Astrocyte (in vitro differentiated cells and primary cell): ENCODE measurements at regions not wholly inside any gene's neighbourhood (a gene's known extent, or its start where the extent isn't known, plus 50 kb on each side); places are given as distances from the start of the nearest gene placed in this dataset.

Experiments used
- DNase-seq: peaks from one replicate; pipeline ENCODE4 v3.0.0-alpha.2; 2010; ENCODE audit warnings: low read depth
- FAIRE-seq: peaks from 2 replicates; lab custom pipeline; 2011; peaks lifted over from hg19 to GRCh38; lab: Jason Lieb, UNC
- H2AFZ ChIP-seq: 2 replicates; pipeline ENCODE4 v1.6.0; 2012; ENCODE audit warnings: low read depth, low read length, inconsistent platforms
- H3K27ac ChIP-seq: 2 replicates; pipeline ENCODE4 v1.5.1; 2011; ENCODE audit warnings: low read depth, low read length, inconsistent platforms
- H3K27me3 ChIP-seq: 2 replicates; pipeline ENCODE4 v1.6.0; 2011; ENCODE audit warnings: low read length, inconsistent platforms; ENCODE audit not compliant: insufficient read depth
- H3K36me3 ChIP-seq: 2 replicates; pipeline ENCODE4 v1.5.1; 2011; ENCODE audit warnings: low read length, inconsistent platforms; ENCODE audit not compliant: insufficient read depth
- H3K4me1 ChIP-seq: 2 replicates; pipeline ENCODE4 v1.5.1; 2011; ENCODE audit warnings: low read length, inconsistent platforms; ENCODE audit not compliant: insufficient read depth
- H3K4me2 ChIP-seq: 2 replicates; pipeline ENCODE4 v1.6.0; 2012; ENCODE audit warnings: low read length, inconsistent platforms
- H3K4me3 ChIP-seq: 2 replicates; pipeline ENCODE4 v1.5.1; 2011; ENCODE audit warnings: low read depth, mild to moderate bottlenecking, low read length, inconsistent platforms; ENCODE audit not compliant: insufficient read depth
- H3K79me2 ChIP-seq: 2 replicates; pipeline ENCODE4 v1.6.0; 2012; ENCODE audit warnings: mild to moderate bottlenecking, low read length, inconsistent platforms; ENCODE audit not compliant: insufficient read depth
- H3K9ac ChIP-seq: 2 replicates; pipeline ENCODE4 v1.6.0; 2012; ENCODE audit warnings: mild to moderate bottlenecking, low read length, inconsistent platforms
- H3K9me3 ChIP-seq: 2 replicates; pipeline ENCODE4 v1.5.1; 2012; ENCODE audit warnings: low read depth, mild to moderate bottlenecking, low read length, inconsistent platforms; ENCODE audit not compliant: insufficient read depth
- H4K20me1 ChIP-seq: 2 replicates; pipeline ENCODE4 v1.6.0; 2012; ENCODE audit warnings: low read length, inconsistent platforms; ENCODE audit not compliant: insufficient read depth
- H3K27ac Mint-ChIP-seq: one replicate; pipeline ENCODE4 v1.8.0; 2021; ENCODE audit warnings: mild to moderate bottlenecking, mixed read lengths; ENCODE audit not compliant: unreplicated experiment
- H3K27me3 Mint-ChIP-seq: one replicate; pipeline ENCODE4 v1.8.0; 2021; ENCODE audit warnings: low read depth, mixed read lengths; ENCODE audit not compliant: unreplicated experiment
- H3K36me3 Mint-ChIP-seq: one replicate; pipeline ENCODE4 v1.8.0; 2021; ENCODE audit warnings: low read depth, mixed read lengths; ENCODE audit not compliant: unreplicated experiment
- H3K4me1 Mint-ChIP-seq: one replicate; pipeline ENCODE4 v1.8.0; 2021; ENCODE audit warnings: low read depth, mixed read lengths; ENCODE audit not compliant: unreplicated experiment
- H3K4me3 Mint-ChIP-seq: one replicate; pipeline ENCODE4 v1.8.0; 2021; ENCODE audit warnings: mild to moderate bottlenecking, moderate library complexity, mixed read lengths; ENCODE audit not compliant: unreplicated experiment
- H3K9me3 Mint-ChIP-seq: one replicate; pipeline ENCODE4 v1.8.0; 2021; ENCODE audit warnings: mild to moderate bottlenecking, mixed read lengths; ENCODE audit not compliant: unreplicated experiment
- EZH2 ChIP-seq: IDR thresholded peaks from 2 replicates; pipeline ENCODE4 v1.6.1; 2012; ENCODE audit warnings: mild to moderate bottlenecking, low read length, inconsistent platforms; ENCODE audit not compliant: insufficient read depth
- TF ChIP-seq, protein P1 (sequence below): IDR thresholded peaks from 2 replicates; pipeline ENCODE4 v1.5.1; 2011; ENCODE audit warnings: low read depth, mild to moderate bottlenecking, inconsistent platforms, low read length, moderate library complexity; ENCODE audit not compliant: insufficient read depth

GRCh38 chr1:112770724-112771123 lies 55.6 kb upstream of the PPM1J start:
- Histone ChIP-seq H3K9me3 (no peaks in the 10 kb centered on the region), H3K27ac (no peak overlapping the region), H3K36me3 (no peaks in the 10 kb centered on the region), H3K79me2 (no peaks in the 10 kb centered on the region), H3K27me3 (no peaks in the 10 kb centered on the region), H3K9ac (no peak overlapping the region), H3K4me2 (no peak overlapping the region), H2AFZ (no peak overlapping the region), H3K4me1 (no peaks in the 10 kb centered on the region), H4K20me1 (no peaks in the 10 kb centered on the region), H3K4me3 (no peak overlapping the region)
- Mint-ChIP-seq H3K36me3 (no peaks in the 10 kb centered on the region), H3K4me1 (no peaks in the 10 kb centered on the region), H3K27ac (no peak overlapping the region), H3K9me3 (no peaks in the 10 kb centered on the region), H3K4me3 (no peak overlapping the region), H3K27me3 (no peaks in the 10 kb centered on the region)
- TF ChIP-seq, protein P1, sequence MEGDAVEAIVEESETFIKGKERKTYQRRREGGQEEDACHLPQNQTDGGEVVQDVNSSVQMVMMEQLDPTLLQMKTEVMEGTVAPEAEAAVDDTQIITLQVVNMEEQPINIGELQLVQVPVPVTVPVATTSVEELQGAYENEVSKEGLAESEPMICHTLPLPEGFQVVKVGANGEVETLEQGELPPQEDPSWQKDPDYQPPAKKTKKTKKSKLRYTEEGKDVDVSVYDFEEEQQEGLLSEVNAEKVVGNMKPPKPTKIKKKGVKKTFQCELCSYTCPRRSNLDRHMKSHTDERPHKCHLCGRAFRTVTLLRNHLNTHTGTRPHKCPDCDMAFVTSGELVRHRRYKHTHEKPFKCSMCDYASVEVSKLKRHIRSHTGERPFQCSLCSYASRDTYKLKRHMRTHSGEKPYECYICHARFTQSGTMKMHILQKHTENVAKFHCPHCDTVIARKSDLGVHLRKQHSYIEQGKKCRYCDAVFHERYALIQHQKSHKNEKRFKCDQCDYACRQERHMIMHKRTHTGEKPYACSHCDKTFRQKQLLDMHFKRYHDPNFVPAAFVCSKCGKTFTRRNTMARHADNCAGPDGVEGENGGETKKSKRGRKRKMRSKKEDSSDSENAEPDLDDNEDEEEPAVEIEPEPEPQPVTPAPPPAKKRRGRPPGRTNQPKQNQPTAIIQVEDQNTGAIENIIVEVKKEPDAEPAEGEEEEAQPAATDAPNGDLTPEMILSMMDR = no peak
- no peak for DNase-seq
- no peak for FAIRE-seq

DNA sequence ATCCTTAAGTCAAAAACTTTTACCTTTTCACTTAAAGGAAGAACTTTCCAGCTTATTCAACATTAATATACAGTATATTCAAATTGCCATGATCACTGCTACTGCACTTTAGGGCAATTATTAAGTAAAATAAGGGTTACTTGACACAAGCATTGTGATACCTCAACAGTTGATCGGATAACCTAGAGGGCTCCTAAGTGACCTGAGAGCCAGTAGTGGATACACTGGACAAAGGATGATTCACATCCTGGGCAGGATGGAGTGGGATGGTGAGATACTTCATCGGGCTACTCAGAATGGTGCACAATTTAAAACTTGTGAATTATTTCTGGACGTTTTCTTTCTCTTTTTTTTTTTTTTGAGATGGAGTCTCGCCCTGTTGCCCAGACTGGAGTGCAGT lies 54.5 kb upstream of the PPM1J start:
- no peaks in the 10 kb centered on the region for H4K20me1 ChIP-seq
- H3K9me3 ChIP-seq = no peaks in the 10 kb centered on the region
- H3K79me2 ChIP-seq = no peaks in the 10 kb centered on the region
- Mint-ChIP-seq H3K4me1 (no peaks in the 10 kb centered on the region), H3K27me3 (no peaks in the 10 kb centered on the region), H3K4me3 (no peak overlapping the region), H3K27ac (no peak overlapping the region), H3K9me3 (no peaks in the 10 kb centered on the region), H3K36me3 (no peaks in the 10 kb centered on the region)
- H3K4me1 ChIP-seq = no peaks in the 10 kb centered on the region
- H2AFZ ChIP-seq = no peak overlapping the region
- H3K27ac ChIP-seq = no peak overlapping the region
- TF ChIP-seq, protein P1 = no peak
- no peak for TF ChIP-seq EZH2
- no peaks in the 10 kb centered on the region for H3K27me3 ChIP-seq
- DNase-seq (no peak), FAIRE-seq (no peak)
- H3K4me2 ChIP-seq = no peak overlapping the region
- no peaks in the 10 kb centered on the region for H3K36me3 ChIP-seq
- no peak overlapping the region for H3K9ac ChIP-seq
- H3K4me3 ChIP-seq = no peak overlapping the region

DNA sequence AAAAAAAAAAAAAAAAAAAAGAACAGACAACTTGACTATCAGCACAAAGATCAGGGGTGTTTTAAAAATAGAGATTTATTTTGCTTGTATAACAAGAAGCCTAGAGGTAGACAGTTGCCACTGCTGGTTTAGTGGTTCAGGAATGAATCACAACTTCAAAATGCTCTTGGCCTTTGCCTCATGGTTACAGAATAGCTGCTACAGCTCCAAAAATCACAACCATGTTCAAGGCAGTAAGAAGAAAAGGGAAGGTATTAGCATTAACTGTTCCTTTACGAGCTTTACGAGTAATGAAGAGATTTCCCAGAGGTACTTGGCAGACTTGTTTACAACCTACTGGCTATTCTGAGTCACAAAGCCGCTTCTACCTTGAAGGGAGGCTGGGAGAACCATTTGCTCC lies 52.5 kb upstream of the PPM1J start:
- H3K36me3 ChIP-seq = no peaks in the 10 kb centered on the region
- Mint-ChIP-seq H3K9me3 (no peaks in the 10 kb centered on the region), H3K36me3 (no peaks in the 10 kb centered on the region), H3K27ac (no peak overlapping the region), H3K27me3 (no peaks in the 10 kb centered on the region), H3K4me1 (peaks cover 14% of the 10 kb centered on the region), H3K4me3 (no peak overlapping the region)
- DNase-seq = no peak
- TF ChIP-seq EZH2 = no peak
- TF ChIP-seq, protein P1 = no peak
- H3K79me2 ChIP-seq = no peaks in the 10 kb centered on the region
- H3K27me3 ChIP-seq = no peaks in the 10 kb centered on the region
- no peak overlapping the region for H3K9ac ChIP-seq
- no peaks in the 10 kb centered on the region for H4K20me1 ChIP-seq
- H3K9me3 ChIP-seq = no peaks in the 10 kb centered on the region
- no peak overlapping the region for H3K27ac ChIP-seq
- peaks cover 6% of the 10 kb centered on the region for H3K4me1 ChIP-seq
- no peak overlapping the region for H3K4me3 ChIP-seq
- no peak overlapping the region for H2AFZ ChIP-seq
- H3K4me2 ChIP-seq = no peak overlapping the region
- FAIRE-seq = no peak
